Activated T-helper 17 cell treated with anti-CD3 and anti-CD28 coated beads, Interleukin-2, amount 50 U/mL, for 72 hours (primary cell): ENCODE measurements at regions not wholly inside any gene's neighbourhood (a gene's known extent, or its start where the extent isn't known, plus 50 kb on each side); places are given as distances from the start of the nearest gene placed in this dataset.

Source experiments
- ATAC-seq: fragments of 150-1000 bp; cut with Tn5 transposase; replicated peaks from 2 replicates; pipeline ENCODE4 v1.10.0; 2021; ENCODE audit warnings: mild to moderate bottlenecking, moderate library complexity
- H3K27ac Mint-ChIP-seq: one replicate; pipeline ENCODE4 v1.8.0; 2022; ENCODE audit warnings: mixed read lengths
- H3K27me3 Mint-ChIP-seq: one replicate; pipeline ENCODE4 v1.8.0; 2022; ENCODE audit warnings: mixed read lengths
- H3K36me3 Mint-ChIP-seq: one replicate; pipeline ENCODE4 v1.8.0; 2022; ENCODE audit warnings: low read depth, mild to moderate bottlenecking, mixed read lengths
- H3K4me1 Mint-ChIP-seq: one replicate; pipeline ENCODE4 v1.8.0; 2022; ENCODE audit warnings: mixed read lengths
- H3K4me3 Mint-ChIP-seq: one replicate; pipeline ENCODE4 v1.8.0; 2022; ENCODE audit warnings: mild to moderate bottlenecking, mixed read lengths
- H3K9me3 Mint-ChIP-seq: one replicate; pipeline ENCODE4 v1.8.0; 2022; ENCODE audit warnings: mixed read lengths

GRCh38 chr13:111936267-111936925 is 130.6 kb upstream of the SOX1 start:
- H3K36me3 Mint-ChIP-seq = no peaks in the 10 kb centered on the region
- peaks cover 21% of the 10 kb centered on the region for H3K27me3 Mint-ChIP-seq
- no peaks in the 10 kb centered on the region for H3K4me1 Mint-ChIP-seq
- ATAC-seq = no peak
- H3K9me3 Mint-ChIP-seq = peaks cover 4% of the 10 kb centered on the region
- no peak overlapping the region for H3K27ac Mint-ChIP-seq
- no peak overlapping the region for H3K4me3 Mint-ChIP-seq

- Mint-ChIP-seq H3K4me1 (no peaks in the 10 kb centered on the region), H3K27ac (no peak overlapping the region), H3K9me3 (no peaks in the 10 kb centered on the region), H3K36me3 (no peaks in the 10 kb centered on the region), H3K27me3 (peaks cover 26% of the 10 kb centered on the region), H3K4me3 (no peak overlapping the region)
- ATAC-seq = no peak
These were observed 129.1 kb upstream of the SOX1 start for GRCh38 chr13:111937777-111938311.

- no peaks in the 10 kb centered on the region for H3K9me3 Mint-ChIP-seq
These were observed 127.9 kb upstream of the SOX1 start for GRCh38 chr13:111938741-111939665.

GRCh38 chr13:111939666-111940278 is 127.2 kb upstream of the SOX1 start:
- Mint-ChIP-seq H3K4me3 (no peak overlapping the region), H3K9me3 (no peaks in the 10 kb centered on the region), H3K4me1 (no peaks in the 10 kb centered on the region), H3K27ac (no peak overlapping the region), H3K27me3 (peaks cover 21% of the 10 kb centered on the region), H3K36me3 (no peaks in the 10 kb centered on the region)
- ATAC-seq = no peak

More at GRCh38 chr13:111938741-111939665, 127.9 kb upstream of the SOX1 start:
- no peaks in the 10 kb centered on the region for H3K36me3 Mint-ChIP-seq
- no peak overlapping the region for H3K27ac Mint-ChIP-seq
- ATAC-seq = no peak
- H3K4me3 Mint-ChIP-seq = no peak overlapping the region
- H3K4me1 Mint-ChIP-seq = no peaks in the 10 kb centered on the region
- H3K27me3 Mint-ChIP-seq = peaks cover 26% of the 10 kb centered on the region

- Mint-ChIP-seq H3K9me3 (no peaks in the 10 kb centered on the region), H3K36me3 (no peaks in the 10 kb centered on the region), H3K27ac (no peak overlapping the region), H3K4me1 (no peaks in the 10 kb centered on the region), H3K27me3 (peaks cover 21% of the 10 kb centered on the region), H3K4me3 (no peak overlapping the region)
- no peak for ATAC-seq
These were observed 126.1 kb upstream of the SOX1 start for GRCh38 chr13:111940892-111941291.

GRCh38 chr13:111941845-111942447 is 125.0 kb upstream of the SOX1 start:
- Mint-ChIP-seq H3K36me3 (no peaks in the 10 kb centered on the region), H3K9me3 (no peaks in the 10 kb centered on the region), H3K27ac (no peak overlapping the region), H3K27me3 (peaks cover 20% of the 10 kb centered on the region), H3K4me3 (no peak overlapping the region), H3K4me1 (no peaks in the 10 kb centered on the region)
- no peak for ATAC-seq

GRCh38 chr13:111943229-111943795 is 123.6 kb upstream of the SOX1 start:
- Mint-ChIP-seq H3K36me3 (no peaks in the 10 kb centered on the region), H3K27me3 (peaks cover 11% of the 10 kb centered on the region), H3K4me3 (no peak overlapping the region), H3K27ac (no peak overlapping the region), H3K4me1 (no peaks in the 10 kb centered on the region), H3K9me3 (no peaks in the 10 kb centered on the region)
- no peak for ATAC-seq

GRCh38 chr13:111944171-111944583 is 122.8 kb upstream of the SOX1 start:
- Mint-ChIP-seq H3K9me3 (no peaks in the 10 kb centered on the region), H3K27me3 (peaks cover 15% of the 10 kb centered on the region), H3K4me3 (no peak overlapping the region), H3K4me1 (no peaks in the 10 kb centered on the region), H3K36me3 (no peaks in the 10 kb centered on the region), H3K27ac (no peak overlapping the region)
- peak; percentile 19 for ATAC-seq

- H3K4me3 Mint-ChIP-seq = no peak overlapping the region
- H3K27ac Mint-ChIP-seq = no peak overlapping the region
- H3K27me3 Mint-ChIP-seq = peaks cover 11% of the 10 kb centered on the region
- H3K9me3 Mint-ChIP-seq = no peaks in the 10 kb centered on the region
- no peak for ATAC-seq
- no peaks in the 10 kb centered on the region for H3K4me1 Mint-ChIP-seq
- H3K36me3 Mint-ChIP-seq = no peaks in the 10 kb centered on the region
These were observed 121.9 kb upstream of the SOX1 start for GRCh38 chr13:111945086-111945485.

- Mint-ChIP-seq H3K9me3 (no peaks in the 10 kb centered on the region), H3K27ac (no peak overlapping the region), H3K4me3 (no peak overlapping the region), H3K27me3 (peaks cover 9% of the 10 kb centered on the region), H3K36me3 (no peaks in the 10 kb centered on the region), H3K4me1 (no peaks in the 10 kb centered on the region)
- ATAC-seq = no peak
These were observed 120.7 kb upstream of the SOX1 start for GRCh38 chr13:111946214-111946613.

- no peaks in the 10 kb centered on the region for H3K4me1 Mint-ChIP-seq
- peaks cover 4% of the 10 kb centered on the region for H3K27me3 Mint-ChIP-seq
- no peak overlapping the region for H3K4me3 Mint-ChIP-seq
- no peaks in the 10 kb centered on the region for H3K9me3 Mint-ChIP-seq
- no peak overlapping the region for H3K27ac Mint-ChIP-seq
- no peaks in the 10 kb centered on the region for H3K36me3 Mint-ChIP-seq
- ATAC-seq = no peak
These were observed 119.7 kb upstream of the SOX1 start for GRCh38 chr13:111947026-111947810.

- no peaks in the 10 kb centered on the region for H3K36me3 Mint-ChIP-seq
- no peaks in the 10 kb centered on the region for H3K4me1 Mint-ChIP-seq
- H3K9me3 Mint-ChIP-seq = no peaks in the 10 kb centered on the region
- ATAC-seq = no peak
- peaks cover 4% of the 10 kb centered on the region for H3K27me3 Mint-ChIP-seq
- no peak overlapping the region for H3K4me3 Mint-ChIP-seq
- H3K27ac Mint-ChIP-seq = no peak overlapping the region
These were observed 119.1 kb upstream of the SOX1 start for GRCh38 chr13:111947876-111948275.

- no peak for ATAC-seq
- Mint-ChIP-seq H3K36me3 (no peaks in the 10 kb centered on the region), H3K4me1 (no peaks in the 10 kb centered on the region), H3K4me3 (no peak overlapping the region), H3K27ac (no peak overlapping the region), H3K27me3 (peaks cover 4% of the 10 kb centered on the region), H3K9me3 (no peaks in the 10 kb centered on the region)
These were observed 118.7 kb upstream of the SOX1 start for GRCh38 chr13:111948281-111948680.
